Osteoblast (primary cell): ENCODE measurements at regions not wholly inside any gene's neighbourhood (a gene's known extent, or its start where the extent isn't known, plus 50 kb on each side); places are given as distances from the start of the nearest gene placed in this dataset.
"Not testable (repeated sequence)": the region's sequence is repeated elsewhere in the genome, so short reads cannot be mapped to it uniquely, and the experiment has no call there.

ENCODE experiments used
- DNase-seq: peaks from one replicate; pipeline ENCODE4 v3.0.0; 2011; ENCODE audit warnings: low spot score, mixed read lengths; ENCODE audit not compliant: insufficient read length; ENCODE audit errors: missing footprints
- H2AFZ ChIP-seq: 2 replicates; pipeline ENCODE4 v1.6.0; 2011; ENCODE audit warnings: mild to moderate bottlenecking, low read length
- H3K27ac ChIP-seq: 2 replicates; pipeline ENCODE4 v1.5.1; 2011; ENCODE audit warnings: mild to moderate bottlenecking, low read depth, low read length, moderate library complexity
- H3K27me3 ChIP-seq: 2 replicates; pipeline ENCODE4 v1.6.0; 2012; ENCODE audit warnings: mild to moderate bottlenecking, control low read depth, inconsistent platforms, low read length, moderate library complexity; ENCODE audit not compliant: insufficient read depth
- H3K36me3 ChIP-seq: 2 replicates; pipeline ENCODE4 v1.5.1; 2011; ENCODE audit warnings: mild to moderate bottlenecking, low read length, control low read depth, moderate library complexity; ENCODE audit not compliant: insufficient read depth
- H3K4me1 ChIP-seq: 2 replicates; pipeline ENCODE4 v1.5.1; 2011; ENCODE audit warnings: mild to moderate bottlenecking, low read length, control low read depth, moderate library complexity; ENCODE audit not compliant: insufficient read depth
- H3K4me2 ChIP-seq: 2 replicates; pipeline ENCODE4 v1.6.0; 2011; ENCODE audit warnings: mild to moderate bottlenecking, low read length; ENCODE audit not compliant: insufficient read depth
- H3K4me3 ChIP-seq: fragments of 200-600 bp; sonication (generic); 3 replicates; pipeline ENCODE4 v1.5.1; 2012; ENCODE audit warnings: mild to moderate bottlenecking, low read length, inconsistent platforms; ENCODE audit not compliant: insufficient read depth
- H3K79me2 ChIP-seq: 2 replicates; pipeline ENCODE4 v1.6.0; 2012; ENCODE audit warnings: mild to moderate bottlenecking, low read length, control low read depth, inconsistent platforms; ENCODE audit not compliant: insufficient read depth
- H3K9me3 ChIP-seq: 2 replicates; pipeline ENCODE4 v1.5.1; 2011; ENCODE audit warnings: low read depth, low read length, control low read depth
- H4K20me1 ChIP-seq: 2 replicates; pipeline ENCODE4 v1.6.0; 2012; ENCODE audit warnings: mild to moderate bottlenecking, low read length, control low read depth; ENCODE audit not compliant: insufficient read depth
- TF ChIP-seq, protein P1 (sequence below): IDR thresholded peaks from 2 replicates; pipeline ENCODE4 v1.5.1; 2011; ENCODE audit warnings: mild to moderate bottlenecking, low read depth, low read length, moderate library complexity; ENCODE audit errors: extremely low read depth

DNA sequence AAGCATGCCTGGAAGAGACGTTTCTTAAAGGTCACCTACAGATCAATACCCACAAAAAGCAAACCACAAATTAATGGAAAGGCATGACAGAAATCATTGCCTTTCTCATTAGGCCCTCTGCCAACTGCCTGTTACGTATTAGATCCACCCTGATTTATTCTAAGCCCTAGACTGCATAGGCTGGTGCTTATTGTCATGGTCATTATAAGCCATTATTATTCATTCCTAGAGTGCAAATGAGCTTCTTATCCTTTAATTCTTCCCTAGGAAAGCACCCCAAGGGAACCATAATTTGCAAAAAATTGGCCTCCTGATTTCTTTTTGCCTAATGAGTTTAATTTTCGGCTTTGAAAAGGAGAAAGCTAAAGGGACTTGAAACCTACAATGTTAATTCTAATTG, 184.2 kb upstream of the GPRIN3 start:
- Histone ChIP-seq H3K9me3 (no peaks in the 10 kb centered on the region), H3K4me3 (no peak overlapping the region), H3K27ac (peak overlapping the region; percentile 84), H3K27me3 (no peaks in the 10 kb centered on the region), H2AFZ (peak overlapping the region; percentile 58), H3K4me2 (peak overlapping the region; percentile 66), H3K4me1 (peaks cover 19% of the 10 kb centered on the region), H4K20me1 (no peaks in the 10 kb centered on the region), H3K36me3 (no peaks in the 10 kb centered on the region), H3K79me2 (no peaks in the 10 kb centered on the region)
- TF ChIP-seq, protein P1, sequence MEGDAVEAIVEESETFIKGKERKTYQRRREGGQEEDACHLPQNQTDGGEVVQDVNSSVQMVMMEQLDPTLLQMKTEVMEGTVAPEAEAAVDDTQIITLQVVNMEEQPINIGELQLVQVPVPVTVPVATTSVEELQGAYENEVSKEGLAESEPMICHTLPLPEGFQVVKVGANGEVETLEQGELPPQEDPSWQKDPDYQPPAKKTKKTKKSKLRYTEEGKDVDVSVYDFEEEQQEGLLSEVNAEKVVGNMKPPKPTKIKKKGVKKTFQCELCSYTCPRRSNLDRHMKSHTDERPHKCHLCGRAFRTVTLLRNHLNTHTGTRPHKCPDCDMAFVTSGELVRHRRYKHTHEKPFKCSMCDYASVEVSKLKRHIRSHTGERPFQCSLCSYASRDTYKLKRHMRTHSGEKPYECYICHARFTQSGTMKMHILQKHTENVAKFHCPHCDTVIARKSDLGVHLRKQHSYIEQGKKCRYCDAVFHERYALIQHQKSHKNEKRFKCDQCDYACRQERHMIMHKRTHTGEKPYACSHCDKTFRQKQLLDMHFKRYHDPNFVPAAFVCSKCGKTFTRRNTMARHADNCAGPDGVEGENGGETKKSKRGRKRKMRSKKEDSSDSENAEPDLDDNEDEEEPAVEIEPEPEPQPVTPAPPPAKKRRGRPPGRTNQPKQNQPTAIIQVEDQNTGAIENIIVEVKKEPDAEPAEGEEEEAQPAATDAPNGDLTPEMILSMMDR, result no peak
- no peak for DNase-seq

DNA sequence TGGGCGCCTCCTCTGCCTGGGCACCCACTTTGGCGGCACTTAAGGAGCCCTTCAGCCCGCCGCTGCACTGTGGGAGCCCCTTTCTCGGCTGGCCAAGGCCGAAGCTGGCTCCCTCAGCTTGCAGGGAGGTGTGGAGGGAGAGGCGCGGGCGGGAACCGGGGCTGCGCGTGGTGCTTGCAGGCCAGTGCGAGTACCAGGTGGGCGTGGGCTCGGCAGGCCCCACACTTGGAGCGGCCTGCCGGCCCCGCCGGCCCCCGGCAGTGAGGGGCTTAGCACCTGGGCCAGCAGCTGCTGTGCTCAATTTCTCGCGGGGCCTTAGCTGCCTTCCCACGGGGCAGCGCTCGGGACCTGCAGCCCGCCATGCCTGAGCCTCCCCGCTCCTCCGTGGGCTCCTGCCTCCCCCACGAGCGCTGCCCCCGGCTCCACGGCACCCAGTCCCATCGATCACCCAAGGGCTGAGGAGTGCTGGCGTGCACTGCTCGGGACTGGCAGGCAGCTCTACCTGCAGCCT, 182.4 kb upstream of the GPRIN3 start:
- DNase-seq, H3K79me2 ChIP-seq, H3K36me3 ChIP-seq, H3K27ac ChIP-seq, H3K9me3 ChIP-seq, H3K4me2 ChIP-seq, H2AFZ ChIP-seq, H3K4me3 ChIP-seq, H3K27me3 ChIP-seq, H4K20me1 ChIP-seq: not testable (repeated sequence)
- peaks cover 16% of the 10 kb centered on the region for H3K4me1 ChIP-seq

DNA sequence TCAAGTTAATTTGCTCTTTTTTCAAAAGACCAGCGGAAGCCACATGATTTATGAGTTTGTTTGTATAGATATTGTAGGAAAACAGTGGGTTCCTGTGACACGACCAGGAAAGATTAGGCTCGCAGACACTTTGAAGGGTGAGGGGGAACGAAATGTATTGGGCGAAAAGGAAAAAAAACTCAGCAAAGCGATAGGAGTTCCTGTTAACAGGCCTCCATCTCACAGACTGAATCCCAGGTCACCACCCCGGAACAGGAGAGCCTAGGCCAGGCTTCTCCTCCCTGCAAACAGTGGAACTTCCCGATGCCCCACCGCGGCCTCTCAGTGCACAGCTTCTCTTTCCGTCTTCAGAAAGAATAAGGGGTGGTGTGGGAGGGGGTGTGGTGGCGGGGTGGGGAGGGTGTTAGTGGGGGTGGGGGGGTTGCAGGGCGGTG, 181.8 kb upstream of the GPRIN3 start:
- Histone ChIP-seq H3K79me2 (no peaks in the 10 kb centered on the region), H3K27me3 (no peaks in the 10 kb centered on the region), H3K9me3 (no peaks in the 10 kb centered on the region), H3K27ac (no peak overlapping the region), H3K4me3 (no peak overlapping the region), H4K20me1 (no peaks in the 10 kb centered on the region), H3K4me1 (peaks cover 16% of the 10 kb centered on the region), H3K4me2 (no peak overlapping the region), H3K36me3 (no peaks in the 10 kb centered on the region), H2AFZ (no peak overlapping the region)
- TF ChIP-seq, protein P1, result no peak
- DNase-seq, result no peak

DNA sequence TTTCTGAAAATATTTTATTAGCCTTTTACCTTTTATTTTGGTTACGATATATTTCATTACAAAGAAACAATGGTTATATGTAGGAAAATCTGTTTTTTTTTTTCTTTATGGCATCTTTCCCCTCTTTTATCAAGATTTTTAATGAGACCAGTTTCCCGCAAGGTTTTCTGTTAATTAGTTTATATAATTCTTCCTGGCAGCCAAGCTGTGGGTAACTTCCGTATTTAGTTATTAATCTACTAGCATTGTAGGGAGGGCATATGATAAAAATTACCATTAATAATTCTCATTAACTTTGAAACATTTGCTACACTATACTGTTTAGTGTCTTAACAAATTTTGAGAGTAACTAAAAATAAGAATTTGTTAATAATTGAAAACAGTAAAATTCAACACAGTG, 181.1 kb upstream of the GPRIN3 start:
- Histone ChIP-seq H3K4me1 (peaks cover 16% of the 10 kb centered on the region), H3K4me3 (no peak overlapping the region), H4K20me1 (no peaks in the 10 kb centered on the region), H2AFZ (no peak overlapping the region), H3K4me2 (no peak overlapping the region), H3K79me2 (no peaks in the 10 kb centered on the region), H3K9me3 (no peaks in the 10 kb centered on the region), H3K36me3 (no peaks in the 10 kb centered on the region), H3K27ac (no peak overlapping the region), H3K27me3 (no peaks in the 10 kb centered on the region)
- TF ChIP-seq, protein P1, result no peak
- no peak for DNase-seq

DNA sequence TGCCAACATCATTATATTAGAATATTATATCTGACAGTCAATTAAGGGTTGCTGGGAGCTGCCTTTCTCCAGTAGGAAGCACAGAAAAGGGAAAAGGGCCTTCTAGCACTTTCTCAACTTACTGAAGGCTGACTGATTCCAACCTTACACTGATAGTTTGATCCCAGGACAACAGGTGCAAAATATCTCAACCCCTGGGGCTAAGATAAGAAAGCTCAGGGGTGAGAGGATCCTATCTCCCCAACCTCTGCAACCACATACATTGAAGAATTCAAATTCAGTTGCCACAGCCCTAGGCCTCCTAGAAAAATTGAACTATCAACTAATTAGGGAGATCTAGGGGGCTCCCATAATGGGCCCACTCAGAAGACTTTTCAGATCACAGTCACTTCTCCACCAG, 179.1 kb upstream of the GPRIN3 start:
- Histone ChIP-seq H3K9me3 (no peaks in the 10 kb centered on the region), H3K79me2 (no peaks in the 10 kb centered on the region), H3K27ac (no peak overlapping the region), H3K4me1 (peaks cover under 1% of the 10 kb centered on the region), H3K4me3 (no peak overlapping the region), H3K4me2 (no peak overlapping the region), H3K36me3 (no peaks in the 10 kb centered on the region), H3K27me3 (no peaks in the 10 kb centered on the region), H4K20me1 (no peaks in the 10 kb centered on the region), H2AFZ (no peak overlapping the region)
- TF ChIP-seq, protein P1, result no peak
- DNase-seq, result no peak
